ENCODE measurements at regions not wholly inside any gene's neighbourhood (a gene's known extent, or its start where the extent isn't known, plus 50 kb on each side); places are given as distances from the start of the nearest gene placed in this dataset.

- Histone ChIP-seq H3K79me2 (ENCODE audit: control insufficient read depth, low read length) (no peaks in the 10 kb centered on the region), H3K4me1 (ENCODE audit: control insufficient read depth, low read length) (no peaks in the 10 kb centered on the region), H3K36me3 (ENCODE audit: control insufficient read depth, low read length) (no peaks in the 10 kb centered on the region), H3K9me2 (replicated peaks; ENCODE audit: control insufficient read depth, low read length) (no peaks in the 10 kb centered on the region), H4K20me1 (ENCODE audit: control insufficient read depth, insufficient read depth, low read depth, low read length) (no peaks in the 10 kb centered on the region), H3K27me3 (ENCODE audit: control insufficient read depth, low read length) (no peaks in the 10 kb centered on the region), H3K27ac (ENCODE audit: low read depth, low read length) (no peak overlapping the region), H3F3A (ENCODE audit: control insufficient read depth, insufficient read depth) (no peaks in the 10 kb centered on the region), H3K9me3 (ENCODE audit: control insufficient read depth, insufficient read depth, low read length) (no peaks in the 10 kb centered on the region), H3K4me2 (ENCODE audit: low read length) (no peak overlapping the region), H3K4me3 (ENCODE audit: low read length) (no peak overlapping the region)
- TF ChIP-seq EZH2phosphoT487 (IDR thresholded peaks at IDR 0.05; ENCODE audit: borderline replicate concordance, low read length), result no peak
- TF ChIP-seq CTCF (IDR thresholded peaks at IDR 0.05; ENCODE audit: low read depth, low read length, poor library complexity, severe bottlenecking), result no peak
These were observed 705.6 kb upstream of the GBE1 start for GRCh38 chr3:82467051-82467450.

- no peak overlapping the region for H3K27ac ChIP-seq (ENCODE audit: low read depth, low read length)
- H3K4me3 ChIP-seq (ENCODE audit: low read length), result no peak overlapping the region
- H3K4me2 ChIP-seq (ENCODE audit: low read length), result no peak overlapping the region
- no peaks in the 10 kb centered on the region for H3K27me3 ChIP-seq (ENCODE audit: control insufficient read depth, low read length)
- H3K9me3 ChIP-seq (ENCODE audit: control insufficient read depth, insufficient read depth, low read length), result no peaks in the 10 kb centered on the region
- H3F3A ChIP-seq (ENCODE audit: control insufficient read depth, insufficient read depth), result no peaks in the 10 kb centered on the region
- no peaks in the 10 kb centered on the region for H3K4me1 ChIP-seq (ENCODE audit: control insufficient read depth, low read length)
- H3K36me3 ChIP-seq (ENCODE audit: control insufficient read depth, low read length), result no peaks in the 10 kb centered on the region
- H3K79me2 ChIP-seq (ENCODE audit: control insufficient read depth, low read length), result no peaks in the 10 kb centered on the region
- no peaks in the 10 kb centered on the region for H4K20me1 ChIP-seq (ENCODE audit: control insufficient read depth, insufficient read depth, low read depth, low read length)
- H3K9me2 ChIP-seq (replicated peaks; ENCODE audit: control insufficient read depth, low read length), result no peaks in the 10 kb centered on the region
- TF ChIP-seq CTCF (IDR thresholded peaks at IDR 0.05; ENCODE audit: low read depth, low read length, poor library complexity, severe bottlenecking) (no peak), EZH2phosphoT487 (IDR thresholded peaks at IDR 0.05; ENCODE audit: borderline replicate concordance, low read length) (no peak)
These were observed 701.5 kb upstream of the GBE1 start for GRCh38 chr3:82462977-82463376.

DNA sequence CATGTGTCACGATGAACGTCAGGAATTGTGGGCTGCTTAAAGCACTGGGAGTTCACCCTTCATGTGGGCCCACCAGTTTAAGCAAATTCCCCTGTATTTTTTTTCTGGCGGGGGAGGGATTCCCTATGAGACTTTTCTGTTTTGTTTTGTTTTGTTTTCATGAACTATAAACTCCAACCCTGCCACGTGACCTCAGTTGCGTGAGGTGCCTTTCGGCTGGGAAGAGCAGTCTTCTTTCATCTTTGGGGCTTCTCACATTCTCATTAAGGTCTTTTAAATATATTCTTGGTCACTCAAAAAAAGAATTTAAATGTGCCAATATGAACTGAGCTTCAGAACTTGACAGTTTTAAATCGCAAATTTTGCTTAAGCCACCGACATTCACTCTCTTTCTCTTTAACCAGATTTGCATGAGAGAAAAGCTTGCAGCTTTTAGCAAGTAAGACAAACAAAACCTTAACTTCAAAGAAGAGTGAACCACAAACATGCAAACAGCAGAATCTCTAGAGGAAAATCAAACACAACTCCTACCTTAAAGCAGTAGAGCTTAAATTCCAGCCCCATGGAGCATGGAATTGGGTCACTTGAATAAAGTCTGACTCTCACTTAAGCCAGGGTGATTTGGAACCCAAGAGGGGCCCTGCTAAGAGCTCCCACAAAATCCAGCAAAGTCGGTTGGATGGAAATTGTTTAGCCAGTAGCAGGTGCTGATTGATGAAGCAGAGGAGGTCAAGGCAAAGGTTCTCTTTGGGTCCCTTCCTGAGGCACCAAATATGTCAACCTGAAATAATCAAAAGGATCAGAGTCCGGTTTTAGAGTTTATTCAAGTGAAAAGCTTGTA lies 699.8 kb upstream of the GBE1 start:
- Histone ChIP-seq H3F3A (ENCODE audit: control insufficient read depth, insufficient read depth) (no peaks in the 10 kb centered on the region), H3K36me3 (ENCODE audit: control insufficient read depth, low read length) (no peaks in the 10 kb centered on the region), H3K9me3 (ENCODE audit: control insufficient read depth, insufficient read depth, low read length) (no peaks in the 10 kb centered on the region), H3K4me3 (ENCODE audit: low read length) (no peak overlapping the region), H3K4me2 (ENCODE audit: low read length) (no peak overlapping the region), H4K20me1 (ENCODE audit: control insufficient read depth, insufficient read depth, low read depth, low read length) (no peaks in the 10 kb centered on the region), H3K9me2 (replicated peaks; ENCODE audit: control insufficient read depth, low read length) (no peaks in the 10 kb centered on the region), H3K27me3 (ENCODE audit: control insufficient read depth, low read length) (no peaks in the 10 kb centered on the region), H3K27ac (ENCODE audit: low read depth, low read length) (no peak overlapping the region), H3K79me2 (ENCODE audit: control insufficient read depth, low read length) (no peaks in the 10 kb centered on the region), H3K4me1 (ENCODE audit: control insufficient read depth, low read length) (no peaks in the 10 kb centered on the region)
- TF ChIP-seq EZH2phosphoT487 (IDR thresholded peaks at IDR 0.05; ENCODE audit: borderline replicate concordance, low read length) (no peak), CTCF (IDR thresholded peaks at IDR 0.05; ENCODE audit: low read depth, low read length, poor library complexity, severe bottlenecking) (no peak)
